Ovary (tissue), 7 donors: ENCODE measurements at regions not wholly inside any gene's neighbourhood (a gene's known extent, or its start where the extent isn't known, plus 50 kb on each side); places are given as distances from the start of the nearest gene placed in this dataset.

Experiments used
- DNase-seq, 5 donors: peaks; one replicate each; pipeline ENCODE4 v3.0.0-alpha.2; 2019 to 2020
- H3K27ac ChIP-seq, 2 donors: fragments of 200-600 bp; one replicate each; pipeline versions ENCODE4 v1.5.1 to v1.8.0; 2019 to 2022
- H3K27me3 ChIP-seq: fragments of 200-600 bp; one replicate; pipeline ENCODE4 v1.8.0; 2022
- H3K36me3 ChIP-seq: fragments of 200-600 bp; sonication (generic); one replicate; pipeline ENCODE4 v1.5.1; 2019
- H3K4me1 ChIP-seq: one replicate; pipeline ENCODE4 v1.8.1; 2013; ENCODE audit warnings: mild to moderate bottlenecking, moderate library complexity; ENCODE audit not compliant: insufficient read depth
- H3K4me3 ChIP-seq: fragments of 200-600 bp; sonication (generic); one replicate; pipeline ENCODE4 v1.5.1; 2017
- H3K9me3 ChIP-seq, 2 donors: fragments of 200-600 bp in 1 of 2; sonication (generic) in 1 of 2; one replicate each; pipeline versions ENCODE4 v1.5.1 to v1.8.1; 2013 to 2019; ENCODE audit warnings: mild to moderate bottlenecking in 1 of 2, moderate library complexity in 1 of 2
- CTCF ChIP-seq, 3 donors: fragments of 450-650 bp in 2 of 3; fragments of 200-600 bp in 1 of 3; IDR thresholded peaks; one replicate each; pipeline versions ENCODE4 v1.5.1 to v1.8.0; 2016 to 2022; ENCODE audit warnings: antibody characterized with exemption in 3 of 3, mild to moderate bottlenecking in 1 of 3
- EP300 ChIP-seq: sonication (generic); formaldehyde crosslinking; IDR thresholded peaks from one replicate; pipeline ENCODE4 v1.6.1; 2017; ENCODE audit warnings: antibody characterized with exemption
- POLR2A ChIP-seq: fragments of 450-650 bp; IDR thresholded peaks from one replicate; pipeline ENCODE4 v1.6.1; 2017; ENCODE audit warnings: antibody characterized with exemption, mild to moderate bottlenecking, moderate library complexity
- WGBS, 3 donors: extraction: QIAGEN DNeasy Blood & Tissue Kit in 1 of 3; methylation state at CpG; one replicate each; pipeline versions ENCODE4 v1.1.5 to v1.1.7; 2013 to 2017; 5-methylcytosine and 5-hydroxymethylcytosine counted together
- intact Hi-C, 4 donors: fragments of 100-400 bp; cut with DNase I; formaldehyde crosslinking; loops; one replicate each; pipeline versions ENCODE4 v1.11.0 to v1.15.1; 2022 to 2023
- donor health status: DM: no; HTN: no; CAD: no; lungs with moderate emphysema.
- donor health status: DM: no; HTN: no; CAD: no.
- donor health status: Bipolar disorder and iron deficiency.
- donor health status: DM: no; HTN: no; CAD: no.
- donor health status: DM: yes; HTN: yes; CAD: no.

GRCh38 chr4:182091128-182091527 is 152.1 kb upstream of the TENM3 start:
- no peak for DNase-seq
- Histone ChIP-seq H3K27ac (no peak overlapping the region), H3K4me3 (no peak overlapping the region), H3K9me3 (no peaks in the 10 kb centered on the region), H3K36me3 (no peaks in the 10 kb centered on the region), H3K4me1 (no peaks in the 10 kb centered on the region), H3K27me3 (no peaks in the 10 kb centered on the region)
- intact Hi-C loops = no loop called here
- 36 to 48% (median 40%) methylated on average over 5 of the region's 5 CpGs for WGBS, 3 donors
- TF ChIP-seq EP300 = no peak
- no peak for TF ChIP-seq CTCF (IDR thresholded peaks at IDR 0.05)

- Histone ChIP-seq H3K4me3 (no peak overlapping the region), H3K4me1 (no peaks in the 10 kb centered on the region), H3K36me3 (no peaks in the 10 kb centered on the region), H3K27me3 (no peaks in the 10 kb centered on the region), H3K27ac (no peak overlapping the region), H3K9me3 (no peaks in the 10 kb centered on the region)
- DNase-seq = no peak
- 73 to 84% (median 83%) methylated on average over 7 of the region's 7 CpGs for WGBS, 3 donors
- intact Hi-C loops = no loop called here
- TF ChIP-seq CTCF (IDR thresholded peaks at IDR 0.05) (no peak), POLR2A (no peak), EP300 (no peak)
These were observed 149.8 kb upstream of the TENM3 start for GRCh38 chr4:182093431-182093831.

- intact Hi-C loops = no loop called here
- TF ChIP-seq CTCF (IDR thresholded peaks at IDR 0.05) (no peak), POLR2A (no peak), EP300 (no peak)
These were observed 149.3 kb upstream of the TENM3 start for GRCh38 chr4:182093935-182094334.

GRCh38 chr4:182101618-182102017 is 141.6 kb upstream of the TENM3 start:
- no peaks in the 10 kb centered on the region for H3K36me3 ChIP-seq
- no peak overlapping the region for H3K27ac ChIP-seq
- H3K9me3 ChIP-seq = no peaks in the 10 kb centered on the region
- TF ChIP-seq POLR2A (no peak), CTCF (IDR thresholded peaks at IDR 0.05) (no peak), EP300 (no peak)
- H3K4me3 ChIP-seq = no peak overlapping the region
- WGBS, 3 donors = 86 to 90% (median 90%) methylated on average over 8 of the region's 8 CpGs
- no peak for DNase-seq
- H3K27me3 ChIP-seq = no peaks in the 10 kb centered on the region
- no peaks in the 10 kb centered on the region for H3K4me1 ChIP-seq
- intact Hi-C loops = no loop called here

More at GRCh38 chr4:182093935-182094334, 149.3 kb upstream of the TENM3 start:
- no peaks in the 10 kb centered on the region for H3K4me1 ChIP-seq
- no peak for DNase-seq
- H3K27me3 ChIP-seq = no peaks in the 10 kb centered on the region
- H3K4me3 ChIP-seq = no peak overlapping the region
- 80 to 84% (median 80%) methylated on average over 3 of the region's 3 CpGs for WGBS, 3 donors
- H3K9me3 ChIP-seq = no peaks in the 10 kb centered on the region
- H3K36me3 ChIP-seq = no peaks in the 10 kb centered on the region
- no peak overlapping the region for H3K27ac ChIP-seq

- intact Hi-C loops = no loop called here
- no peak for TF ChIP-seq POLR2A
- TF ChIP-seq EP300 = no peak
- no peak for TF ChIP-seq CTCF (IDR thresholded peaks at IDR 0.05)
- H3K27me3 ChIP-seq = no peaks in the 10 kb centered on the region
- 29 to 41% (median 32%) methylated on average over 3 of the region's 3 CpGs for WGBS, 3 donors
- no peak overlapping the region for H3K27ac ChIP-seq
- H3K4me1 ChIP-seq = no peaks in the 10 kb centered on the region
- H3K4me3 ChIP-seq = no peak overlapping the region
- no peak for DNase-seq
- H3K9me3 ChIP-seq = no peaks in the 10 kb centered on the region
- no peaks in the 10 kb centered on the region for H3K36me3 ChIP-seq
These were observed 140.6 kb upstream of the TENM3 start for GRCh38 chr4:182102576-182102975.
